ENCODE measurements at regions not wholly inside any gene's neighbourhood (a gene's known extent, or its start where the extent isn't known, plus 50 kb on each side); places are given as distances from the start of the nearest gene placed in this dataset.

DNA sequence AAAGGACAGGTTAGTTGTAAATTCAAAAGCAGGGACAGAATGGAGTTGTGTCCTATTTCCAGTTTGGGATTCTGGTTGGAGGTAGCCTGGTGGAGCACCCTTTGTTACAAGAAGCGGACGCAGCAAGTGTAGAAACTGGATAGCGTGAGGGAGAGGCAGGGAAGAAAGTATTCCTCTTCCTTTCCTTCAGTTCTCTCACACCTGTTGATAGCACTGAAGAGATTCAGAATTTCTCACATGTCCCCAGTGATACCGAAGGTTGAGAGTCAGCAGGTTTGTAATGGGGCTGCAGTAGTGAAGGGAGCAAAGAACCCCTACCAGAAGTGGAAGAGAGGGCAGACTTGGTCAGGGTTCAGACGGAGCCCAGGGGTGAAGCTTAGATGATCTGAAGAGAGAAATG lies 399.2 kb downstream of the SPRY2 start:
- H3K9ac ChIP-seq (ENCODE audit: control insufficient read depth, insufficient read depth, low read length), result no peak overlapping the region
- no peaks in the 10 kb centered on the region for H3K79me2 ChIP-seq (ENCODE audit: control insufficient read depth, insufficient read depth, low read length)
- RAD21 ChIA-PET (ENCODE audit: unreplicated experiment), result no interaction called here
- DNase-seq (ENCODE audit: low read depth, low spot score) (no peak), ATAC-seq (no peak), FAIRE-seq (no peak)
- no peak overlapping the region for H3K4me2 ChIP-seq (ENCODE audit: control insufficient read depth, insufficient read depth)
- H2AFZ ChIP-seq (ENCODE audit: control insufficient read depth, low read depth, low read length), result no peak overlapping the region
- BruUV-seq (replicated peaks), result no TSS peak
- H3K27ac ChIP-seq (ENCODE audit: control insufficient read depth, insufficient read depth), result no peak overlapping the region
- H4K20me1 ChIP-seq (ENCODE audit: control insufficient read depth, insufficient read depth), result no peaks in the 10 kb centered on the region
- no peaks in the 10 kb centered on the region for H3K4me1 ChIP-seq (ENCODE audit: control insufficient read depth, insufficient read depth, low read length)
- POLR2A ChIA-PET, result interaction anchor here (0.5 kb wide), 1 partner anchor 24 kb away, joined by 3 read pairs; no protein-coding TSS in a partner anchor
- CTCF ChIA-PET, result no interaction called here
- H3K9me3 ChIP-seq (replicated peaks; ENCODE audit: control insufficient read depth, insufficient read depth, low read length), result no peaks in the 10 kb centered on the region
- WGBS (ENCODE audit: insufficient coverage, insufficient replicate concordance, low lambda C conversion rate, missing lambda C conversion rate), result 26% methylated on average over 5 of the region's 5 CpGs
- no peak overlapping the region for H3K4me3 ChIP-seq
- no peaks in the 10 kb centered on the region for H3K36me3 ChIP-seq (ENCODE audit: control insufficient read depth in 2 of 2, insufficient read depth in 2 of 2, low read length in 1 of 2)
- intact Hi-C loops (cut with micrococcal nuclease; ENCODE audit: unreplicated experiment) (no loop called here), in situ Hi-C loops (cut with MboI) (no loop called here)
- no peaks in the 10 kb centered on the region for H3K27me3 ChIP-seq (replicated peaks in 1 of 2; ENCODE audit: control insufficient read depth in 2 of 2, insufficient read depth in 2 of 2, low read length in 1 of 2)
- SMC1A ChIA-PET (ENCODE audit: uncharacterized antibody, unreplicated experiment), result interaction anchor here (1.1 to 3.5 kb wide), 3 partner anchors 12 to 23 kb away, joined by 3 to 14 read pairs (median 3); no protein-coding TSS in a partner anchor
- TF ChIP-seq, protein P1, sequence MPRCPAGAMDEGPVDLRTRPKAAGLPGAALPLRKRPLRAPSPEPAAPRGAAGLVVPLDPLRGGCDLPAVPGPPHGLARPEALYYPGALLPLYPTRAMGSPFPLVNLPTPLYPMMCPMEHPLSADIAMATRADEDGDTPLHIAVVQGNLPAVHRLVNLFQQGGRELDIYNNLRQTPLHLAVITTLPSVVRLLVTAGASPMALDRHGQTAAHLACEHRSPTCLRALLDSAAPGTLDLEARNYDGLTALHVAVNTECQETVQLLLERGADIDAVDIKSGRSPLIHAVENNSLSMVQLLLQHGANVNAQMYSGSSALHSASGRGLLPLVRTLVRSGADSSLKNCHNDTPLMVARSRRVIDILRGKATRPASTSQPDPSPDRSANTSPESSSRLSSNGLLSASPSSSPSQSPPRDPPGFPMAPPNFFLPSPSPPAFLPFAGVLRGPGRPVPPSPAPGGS (IDR thresholded peaks at IDR 0.05; ENCODE audit: borderline replicate concordance, insufficient read depth, low read depth, low read length, poor library complexity, severe bottlenecking), result no peak
- TF ChIP-seq, protein P2, sequence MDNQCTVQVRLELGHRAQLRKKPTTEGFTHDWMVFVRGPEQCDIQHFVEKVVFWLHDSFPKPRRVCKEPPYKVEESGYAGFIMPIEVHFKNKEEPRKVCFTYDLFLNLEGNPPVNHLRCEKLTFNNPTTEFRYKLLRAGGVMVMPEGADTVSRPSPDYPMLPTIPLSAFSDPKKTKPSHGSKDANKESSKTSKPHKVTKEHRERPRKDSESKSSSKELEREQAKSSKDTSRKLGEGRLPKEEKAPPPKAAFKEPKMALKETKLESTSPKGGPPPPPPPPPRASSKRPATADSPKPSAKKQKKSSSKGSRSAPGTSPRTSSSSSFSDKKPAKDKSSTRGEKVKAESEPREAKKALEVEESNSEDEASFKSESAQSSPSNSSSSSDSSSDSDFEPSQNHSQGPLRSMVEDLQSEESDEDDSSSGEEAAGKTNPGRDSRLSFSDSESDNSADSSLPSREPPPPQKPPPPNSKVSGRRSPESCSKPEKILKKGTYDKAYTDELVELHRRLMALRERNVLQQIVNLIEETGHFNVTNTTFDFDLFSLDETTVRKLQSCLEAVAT (IDR thresholded peaks at IDR 0.05), result no peak

DNA sequence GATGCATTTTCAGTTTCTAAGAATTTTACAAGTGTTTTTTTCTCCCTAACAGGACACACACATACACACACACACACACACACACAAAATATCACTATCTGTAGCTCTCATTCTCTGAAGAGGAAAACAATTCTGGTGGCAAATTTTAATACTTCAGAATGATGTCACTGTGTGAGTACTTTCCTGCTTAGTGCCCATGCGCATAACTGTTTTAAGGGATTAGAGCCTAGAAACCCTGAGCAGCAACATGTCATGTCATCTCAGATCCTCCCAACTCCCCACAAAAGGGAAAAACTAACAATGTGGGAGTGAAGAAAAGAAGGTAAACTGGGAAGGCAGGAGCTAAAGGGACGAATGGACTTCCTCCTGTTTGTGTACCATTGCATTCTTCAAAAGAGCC lies 401.2 kb downstream of the SPRY2 start:
- no peaks in the 10 kb centered on the region for H3K36me3 ChIP-seq (ENCODE audit: control insufficient read depth in 2 of 2, insufficient read depth in 2 of 2, low read length in 1 of 2)
- H3K27me3 ChIP-seq (replicated peaks in 1 of 2; ENCODE audit: control insufficient read depth in 2 of 2, insufficient read depth in 2 of 2, low read length in 1 of 2), result no peaks in the 10 kb centered on the region
- SMC1A ChIA-PET (ENCODE audit: uncharacterized antibody, unreplicated experiment), result interaction anchor here (0.7 to 1.5 kb wide), 7 partner anchors 11 to 232 kb away, joined by 3 to 5 read pairs (median 3); no protein-coding TSS in a partner anchor
- FAIRE-seq (no peak), ATAC-seq (no peak), DNase-seq (ENCODE audit: low read depth, low spot score) (no peak)
- no peaks in the 10 kb centered on the region for H4K20me1 ChIP-seq (ENCODE audit: control insufficient read depth, insufficient read depth)
- H3K9me3 ChIP-seq (replicated peaks; ENCODE audit: control insufficient read depth, insufficient read depth, low read length), result no peaks in the 10 kb centered on the region
- H3K4me1 ChIP-seq (ENCODE audit: control insufficient read depth, insufficient read depth, low read length), result no peaks in the 10 kb centered on the region
- no peak overlapping the region for H2AFZ ChIP-seq (ENCODE audit: control insufficient read depth, low read depth, low read length)
- RAD21 ChIA-PET (ENCODE audit: unreplicated experiment), result interaction anchor here (1.2 to 2.3 kb wide), 2 partner anchors 156 to 261 kb away, joined by 5 to 6 read pairs; no protein-coding TSS in a partner anchor
- BruUV-seq (replicated peaks), result no TSS peak
- CTCF ChIA-PET, result interaction anchor here (1.2 to 2.0 kb wide), 3 partner anchors 11 to 42 kb away, joined by 3 to 4 read pairs (median 3); no protein-coding TSS in a partner anchor
- H3K79me2 ChIP-seq (ENCODE audit: control insufficient read depth, insufficient read depth, low read length), result no peaks in the 10 kb centered on the region
- H3K9ac ChIP-seq (ENCODE audit: control insufficient read depth, insufficient read depth, low read length), result no peak overlapping the region
- intact Hi-C loops (cut with micrococcal nuclease; ENCODE audit: unreplicated experiment) (no loop called here), in situ Hi-C loops (cut with MboI) (no loop called here)
- H3K27ac ChIP-seq (ENCODE audit: control insufficient read depth, insufficient read depth), result no peak overlapping the region
- 50% methylated on average over 2 of the region's 2 CpGs for WGBS (ENCODE audit: insufficient coverage, insufficient replicate concordance, low lambda C conversion rate, missing lambda C conversion rate)
- H3K4me3 ChIP-seq, result no peak overlapping the region
- POLR2A ChIA-PET, result no interaction called here
- H3K4me2 ChIP-seq (ENCODE audit: control insufficient read depth, insufficient read depth), result no peak overlapping the region
- no peak for TF ChIP-seq STAT1 (conservative IDR thresholded peaks at IDR 0.05)
- TF ChIP-seq ATF7 (IDR thresholded peaks at IDR 0.05; ENCODE audit: low read depth), result no peak
- no peak for TF ChIP-seq NFYB (IDR thresholded peaks at IDR 0.05; ENCODE audit: insufficient read depth, low read depth, low read length)
- TF ChIP-seq ZSCAN29 (IDR thresholded peaks at IDR 0.05), result no peak
- TF ChIP-seq CREB1 (IDR thresholded peaks at IDR 0.05; ENCODE audit: low read depth), result no peak
- TF ChIP-seq, protein P3, sequence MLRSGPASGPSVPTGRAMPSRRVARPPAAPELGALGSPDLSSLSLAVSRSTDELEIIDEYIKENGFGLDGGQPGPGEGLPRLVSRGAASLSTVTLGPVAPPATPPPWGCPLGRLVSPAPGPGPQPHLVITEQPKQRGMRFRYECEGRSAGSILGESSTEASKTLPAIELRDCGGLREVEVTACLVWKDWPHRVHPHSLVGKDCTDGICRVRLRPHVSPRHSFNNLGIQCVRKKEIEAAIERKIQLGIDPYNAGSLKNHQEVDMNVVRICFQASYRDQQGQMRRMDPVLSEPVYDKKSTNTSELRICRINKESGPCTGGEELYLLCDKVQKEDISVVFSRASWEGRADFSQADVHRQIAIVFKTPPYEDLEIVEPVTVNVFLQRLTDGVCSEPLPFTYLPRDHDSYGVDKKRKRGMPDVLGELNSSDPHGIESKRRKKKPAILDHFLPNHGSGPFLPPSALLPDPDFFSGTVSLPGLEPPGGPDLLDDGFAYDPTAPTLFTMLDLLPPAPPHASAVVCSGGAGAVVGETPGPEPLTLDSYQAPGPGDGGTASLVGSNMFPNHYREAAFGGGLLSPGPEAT (IDR thresholded peaks at IDR 0.05; ENCODE audit: low read depth), result no peak
- TF ChIP-seq MEF2B (IDR thresholded peaks at IDR 0.05; ENCODE audit: partially characterized antibody, poor library complexity, severe bottlenecking), result no peak
- TF ChIP-seq, protein P4, sequence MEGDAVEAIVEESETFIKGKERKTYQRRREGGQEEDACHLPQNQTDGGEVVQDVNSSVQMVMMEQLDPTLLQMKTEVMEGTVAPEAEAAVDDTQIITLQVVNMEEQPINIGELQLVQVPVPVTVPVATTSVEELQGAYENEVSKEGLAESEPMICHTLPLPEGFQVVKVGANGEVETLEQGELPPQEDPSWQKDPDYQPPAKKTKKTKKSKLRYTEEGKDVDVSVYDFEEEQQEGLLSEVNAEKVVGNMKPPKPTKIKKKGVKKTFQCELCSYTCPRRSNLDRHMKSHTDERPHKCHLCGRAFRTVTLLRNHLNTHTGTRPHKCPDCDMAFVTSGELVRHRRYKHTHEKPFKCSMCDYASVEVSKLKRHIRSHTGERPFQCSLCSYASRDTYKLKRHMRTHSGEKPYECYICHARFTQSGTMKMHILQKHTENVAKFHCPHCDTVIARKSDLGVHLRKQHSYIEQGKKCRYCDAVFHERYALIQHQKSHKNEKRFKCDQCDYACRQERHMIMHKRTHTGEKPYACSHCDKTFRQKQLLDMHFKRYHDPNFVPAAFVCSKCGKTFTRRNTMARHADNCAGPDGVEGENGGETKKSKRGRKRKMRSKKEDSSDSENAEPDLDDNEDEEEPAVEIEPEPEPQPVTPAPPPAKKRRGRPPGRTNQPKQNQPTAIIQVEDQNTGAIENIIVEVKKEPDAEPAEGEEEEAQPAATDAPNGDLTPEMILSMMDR (IDR thresholded peaks at IDR 0.05 in 2 of 3, conservative IDR thresholded peaks at IDR 0.05 in 1 of 3; ENCODE audit: control insufficient read depth in 2 of 3, extremely low read depth in 1 of 3, insufficient read depth in 1 of 3, low read depth in 3 of 3, low read length in 3 of 3), result no peak

Measured in GM12878 (cell line).